Dermis blood vessel endothelial cell (primary cell): ENCODE measurements at regions not wholly inside any gene's neighbourhood (a gene's known extent, or its start where the extent isn't known, plus 50 kb on each side); places are given as distances from the start of the nearest gene placed in this dataset.

ENCODE experiments used
- DNase-seq: peaks from one replicate; pipeline ENCODE4 v3.0.0; 2010

DNA sequence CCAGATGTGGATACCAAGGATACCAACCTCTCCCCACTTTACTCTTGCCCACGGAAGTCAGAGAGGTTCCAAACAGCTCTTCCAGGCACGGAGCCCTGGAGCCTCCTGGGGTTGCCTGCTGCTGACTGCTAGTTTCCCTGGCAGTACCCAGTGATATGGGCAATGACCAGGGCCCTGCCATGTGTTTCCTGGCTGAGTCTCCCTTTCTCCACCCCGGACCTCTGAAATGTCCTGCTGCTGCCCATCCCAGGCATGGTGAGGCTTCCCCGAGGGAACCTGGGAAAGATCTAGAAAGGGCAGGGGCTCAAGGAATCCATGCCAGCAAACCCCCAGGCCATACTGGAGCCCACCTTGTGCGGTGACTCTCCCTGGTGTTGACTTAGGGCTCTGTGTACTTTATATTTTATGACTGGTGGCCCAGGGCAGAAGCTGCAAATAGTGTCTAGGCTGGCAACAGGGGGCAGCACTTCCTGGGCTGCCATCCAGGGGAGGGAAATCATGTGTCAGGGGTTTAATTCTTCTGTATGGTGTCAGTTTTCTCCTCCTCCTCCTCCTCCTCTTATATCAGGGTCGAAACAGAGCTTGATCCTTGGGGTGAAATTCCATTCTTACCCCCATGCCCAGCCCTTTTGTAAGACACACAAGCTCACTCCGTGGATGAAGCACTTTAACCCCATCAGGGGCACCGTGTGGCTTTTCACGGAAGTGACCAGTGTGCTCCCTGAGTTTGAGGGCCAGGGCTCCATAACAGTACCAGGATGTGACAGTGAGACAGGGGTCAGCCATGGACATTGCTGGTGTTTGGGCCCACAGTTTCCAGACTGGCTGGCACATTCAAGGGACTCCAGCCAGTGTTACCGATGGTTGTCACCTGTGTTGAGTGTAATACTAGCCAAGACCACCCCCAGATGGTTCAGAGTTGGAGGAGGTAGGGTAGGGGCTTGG is 62.4 kb upstream of the GDF10 start:
- DNase-seq = no peak

- no peak for DNase-seq
These were observed 61.5 kb upstream of the GDF10 start for GRCh38 chr10:47238331-47239095.

GRCh38 chr10:47239211-47239610 is 60.8 kb upstream of the GDF10 start:
- DNase-seq = no peak

GRCh38 chr10:47240173-47240572 is 59.8 kb upstream of the GDF10 start:
- DNase-seq = no peak

DNA sequence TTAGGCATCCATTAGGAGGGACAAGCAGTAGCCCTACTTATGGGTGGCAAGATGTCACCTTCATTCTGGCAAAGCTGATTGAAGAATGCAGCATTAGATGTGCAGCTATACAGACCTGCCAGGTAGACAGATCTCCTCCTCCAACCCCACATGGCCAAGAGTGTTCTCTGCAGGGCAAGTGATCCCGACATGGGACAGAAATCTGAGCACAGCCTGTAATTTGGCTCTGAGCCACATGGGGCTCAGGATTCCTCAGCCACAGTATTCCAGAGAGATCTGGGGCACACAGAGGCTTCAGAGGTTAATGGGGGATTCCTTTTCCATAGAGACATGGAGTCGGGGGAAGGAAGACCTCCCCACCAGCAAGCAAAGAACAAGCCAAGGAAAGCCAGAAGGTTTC is 58.7 kb upstream of the GDF10 start:
- no peak for DNase-seq

DNA sequence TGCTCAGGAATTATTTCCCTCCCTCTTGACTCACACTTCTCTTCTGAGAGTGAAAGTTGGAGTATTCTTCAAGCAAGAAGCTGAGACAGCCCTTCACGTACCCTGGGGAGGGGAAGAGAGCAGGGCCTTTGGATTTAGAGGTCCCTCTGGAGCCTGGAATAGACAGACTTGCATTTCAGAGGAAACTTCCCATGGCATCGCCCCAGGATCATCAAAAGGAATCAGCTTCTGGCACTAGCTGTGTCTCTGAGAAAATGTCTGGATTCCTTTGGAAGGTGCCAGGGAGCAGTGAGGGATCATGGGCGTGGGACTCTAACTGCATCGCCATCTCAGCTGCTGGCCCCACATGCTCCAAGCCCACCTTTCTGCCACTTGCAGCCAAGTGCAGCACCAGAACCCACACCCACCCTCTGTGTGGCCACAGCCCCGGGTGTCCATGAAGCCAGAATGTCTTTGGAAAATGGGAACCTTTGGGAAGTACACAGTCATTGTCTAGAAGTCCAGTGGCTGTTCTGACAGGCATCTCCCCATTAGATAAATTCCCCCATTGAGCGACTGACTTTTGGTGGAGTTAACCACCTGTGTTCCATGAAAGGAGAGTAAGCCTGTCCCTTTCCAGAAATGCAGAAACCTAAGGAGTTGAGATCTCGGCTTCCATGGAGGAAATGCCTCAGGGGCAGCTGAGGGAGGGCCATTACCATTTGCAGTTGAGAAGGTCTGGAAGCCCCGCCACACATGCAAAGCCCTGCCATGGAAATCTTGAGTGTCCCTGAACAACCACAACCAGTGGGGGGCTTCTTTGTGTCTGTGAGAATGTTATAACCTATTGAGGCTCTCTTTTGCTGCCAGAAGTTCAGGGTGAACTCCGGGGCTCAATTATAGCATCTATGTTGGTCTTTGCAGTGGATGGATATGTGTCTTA is 57.8 kb upstream of the GDF10 start:
- no peak for DNase-seq

GRCh38 chr10:47243356-47243755 is 56.6 kb upstream of the GDF10 start:
- DNase-seq = no peak

DNA sequence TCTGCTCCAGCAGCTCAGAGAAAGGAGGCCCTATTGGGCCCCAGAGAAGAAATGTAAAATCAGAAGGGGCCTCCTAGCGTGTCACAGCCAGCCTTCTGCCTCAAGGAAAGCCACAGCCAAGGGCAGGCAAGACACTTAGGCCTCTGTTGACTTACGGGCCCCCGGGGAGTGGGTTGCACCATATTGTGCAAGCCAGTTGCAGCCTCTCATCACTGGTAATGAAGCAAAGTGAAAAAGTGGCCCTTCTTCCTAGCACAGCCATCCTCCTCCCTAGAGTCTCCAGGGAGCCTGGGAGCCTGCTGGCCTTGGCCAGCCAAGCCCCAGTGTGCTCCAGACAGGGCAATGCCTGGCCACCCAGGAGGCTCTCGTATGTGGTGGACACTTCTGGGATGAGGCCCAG is 56.2 kb upstream of the GDF10 start:
- no peak for DNase-seq

GRCh38 chr10:47244560-47245500 is 55.2 kb upstream of the GDF10 start:
- no peak for DNase-seq

- DNase-seq = no peak
These were observed 54.2 kb upstream of the GDF10 start for GRCh38 chr10:47245731-47246350.

- DNase-seq = no peak
These were observed 53.4 kb upstream of the GDF10 start for GRCh38 chr10:47246406-47247147.

DNA sequence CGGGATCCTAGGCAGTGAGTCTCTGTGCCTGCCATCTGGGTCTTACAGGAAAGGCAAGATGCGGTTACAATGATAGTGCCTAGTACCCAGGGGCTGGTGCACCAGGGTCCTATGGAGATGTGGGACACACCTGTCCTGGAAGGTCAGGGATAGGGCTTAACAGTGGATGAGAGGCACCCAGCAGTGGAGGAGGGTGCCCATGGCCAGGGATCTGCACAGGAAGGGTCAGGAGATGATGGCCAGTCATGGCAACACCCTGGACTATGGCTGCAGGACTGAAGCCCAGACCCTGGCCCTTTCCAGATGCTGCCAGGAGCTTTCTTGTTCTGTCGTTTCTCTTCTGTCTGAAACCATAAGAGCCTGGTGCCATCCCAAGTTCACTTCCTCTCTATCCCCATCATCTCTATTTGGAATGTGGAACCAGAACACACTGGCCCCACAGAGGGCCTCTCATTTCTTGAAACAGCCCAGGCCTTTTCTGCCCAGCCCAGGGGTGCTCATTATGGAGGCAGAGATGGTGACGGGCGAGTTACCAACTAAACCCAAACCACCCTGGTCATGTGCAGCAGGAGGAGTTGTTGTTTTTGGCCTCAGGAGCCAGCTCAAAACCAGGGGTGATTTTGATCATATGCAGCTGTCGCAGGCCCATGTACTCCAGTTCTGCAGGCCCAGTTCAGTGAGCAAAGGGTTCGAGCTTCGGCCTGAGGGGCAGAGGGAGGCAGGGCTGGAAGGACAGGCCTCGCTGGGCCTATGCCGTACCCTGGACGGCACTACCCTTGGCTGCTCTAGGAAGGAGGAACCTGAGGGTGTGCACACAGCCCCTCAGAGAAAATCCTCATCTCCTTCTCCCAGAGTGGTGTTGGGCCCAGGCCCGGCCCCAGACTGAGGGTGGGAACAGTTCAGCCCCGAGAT is 52.6 kb upstream of the GDF10 start:
- no peak for DNase-seq

- no peak for DNase-seq
These were observed 51.5 kb upstream of the GDF10 start for GRCh38 chr10:47248386-47249090.

DNA sequence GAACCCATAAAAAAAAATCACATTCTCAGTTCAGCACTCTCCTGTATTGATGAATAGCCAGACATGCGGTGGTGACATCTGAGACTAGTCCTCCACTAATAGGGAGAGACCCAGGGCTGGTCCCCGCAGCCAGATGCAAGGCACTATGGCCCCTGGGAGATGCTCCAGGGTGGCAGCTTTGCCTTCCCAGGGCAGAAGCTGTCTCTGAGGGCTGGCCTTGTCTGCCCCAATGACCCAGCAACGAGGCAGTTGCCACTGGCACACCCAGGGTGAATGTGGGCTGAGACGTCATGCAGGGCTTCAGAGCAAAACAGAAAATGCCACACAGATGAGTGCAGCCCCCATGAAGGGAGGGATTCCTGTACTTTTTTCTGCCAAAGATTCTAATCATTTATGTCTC is 50.1 kb upstream of the GDF10 start:
- no peak for DNase-seq
